Naive B cell (primary cell): ENCODE measurements at regions not wholly inside any gene's neighbourhood (a gene's known extent, or its start where the extent isn't known, plus 50 kb on each side); places are given as distances from the start of the nearest gene placed in this dataset.

Experiments used
- ATAC-seq, 2 donors: fragments of 150-1000 bp; cut with Tn5 transposase; 2 replicates each; pipeline ENCODE4 v1.10.0; 2021; ENCODE audit warnings: low read depth in 2 of 2, mild to moderate bottlenecking in 2 of 2, moderate library complexity in 2 of 2
- DNase-seq: peaks from one replicate; pipeline ENCODE4 v3.0.0; 2022
- H3K27ac Mint-ChIP-seq, 6 donors: one replicate each; pipeline ENCODE4 v1.8.0; 2020 to 2022; ENCODE audit warnings: mild to moderate bottlenecking in 6 of 6, mixed read lengths in 6 of 6, moderate library complexity in 5 of 6, inconsistent platforms in 2 of 6
- H3K27me3 Mint-ChIP-seq, 3 donors: one replicate each; pipeline ENCODE4 v1.8.0; 2021 to 2022; ENCODE audit warnings: mixed read lengths in 3 of 3, mild to moderate bottlenecking in 1 of 3
- H3K36me3 Mint-ChIP-seq, 2 donors: one replicate each; pipeline ENCODE4 v1.8.0; 2020 to 2022; ENCODE audit warnings: mixed read lengths in 2 of 2, inconsistent platforms in 1 of 2, mild to moderate bottlenecking in 1 of 2
- H3K4me1 Mint-ChIP-seq, 3 donors: one replicate each; pipeline ENCODE4 v1.8.0; 2020 to 2022; ENCODE audit warnings: mixed read lengths in 3 of 3, inconsistent platforms in 1 of 3, mild to moderate bottlenecking in 1 of 3, moderate library complexity in 1 of 3
- H3K4me3 Mint-ChIP-seq, 8 donors: one replicate each; pipeline ENCODE4 v1.8.0; 2020 to 2022; ENCODE audit warnings: mild to moderate bottlenecking in 8 of 8, mixed read lengths in 8 of 8, moderate library complexity in 8 of 8, inconsistent platforms in 2 of 8
- H3K9me3 Mint-ChIP-seq, 7 donors: one replicate each; pipeline ENCODE4 v1.8.0; 2020 to 2022; ENCODE audit warnings: mixed read lengths in 7 of 7, mild to moderate bottlenecking in 5 of 7, inconsistent platforms in 2 of 7, moderate library complexity in 1 of 7

GRCh38 chr7:37504801-37505200 lies 56.1 kb upstream of the ELMO1 start:
- H3K4me3 Mint-ChIP-seq = no peak overlapping the region
- no peaks in the 10 kb centered on the region for H3K9me3 Mint-ChIP-seq
- no peaks in the 10 kb centered on the region for H3K4me1 Mint-ChIP-seq
- H3K36me3 Mint-ChIP-seq = no peaks in the 10 kb centered on the region
- no peak for DNase-seq
- peaks cover 0 to 26% (median 9%) of the 10 kb centered on the region in 3 donors for H3K27me3 Mint-ChIP-seq
- H3K27ac Mint-ChIP-seq = no peak overlapping the region
- no peak for ATAC-seq

DNA sequence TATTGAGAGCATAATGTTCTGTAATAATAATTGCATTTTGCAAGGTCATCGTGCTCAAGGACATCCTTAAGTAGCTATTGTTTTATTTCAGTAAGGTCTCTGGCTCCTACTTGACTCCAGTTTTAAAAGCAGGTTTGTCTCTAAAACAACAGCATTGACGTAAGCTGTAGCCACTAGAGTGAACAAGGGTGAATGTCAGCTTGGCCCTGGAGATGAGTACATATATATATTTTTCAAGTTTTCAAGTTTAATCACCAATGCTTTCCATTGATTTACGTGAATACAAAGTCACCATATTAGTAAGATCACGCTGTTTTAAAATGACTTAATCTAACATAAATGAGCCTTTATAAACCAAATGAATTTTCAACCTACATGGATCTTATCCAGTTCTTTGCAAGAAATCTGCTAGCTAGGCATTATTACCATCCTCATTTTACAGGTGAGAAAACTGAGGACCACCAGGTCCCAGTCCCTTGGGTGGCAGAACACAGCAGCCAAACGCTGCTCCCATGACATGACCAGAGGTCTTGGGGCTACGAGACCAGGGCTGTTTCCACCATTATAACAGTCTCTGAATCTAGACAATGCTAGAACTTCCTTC lies 57.2 kb upstream of the ELMO1 start:
- DNase-seq (no peak), ATAC-seq (no peak)
- H3K27me3 Mint-ChIP-seq = peaks cover 0 to 26% (median 14%) of the 10 kb centered on the region in 3 donors
- H3K27ac Mint-ChIP-seq = no peak overlapping the region
- no peaks in the 10 kb centered on the region for H3K36me3 Mint-ChIP-seq
- H3K4me1 Mint-ChIP-seq = no peaks in the 10 kb centered on the region
- H3K4me3 Mint-ChIP-seq = no peak overlapping the region
- no peaks in the 10 kb centered on the region for H3K9me3 Mint-ChIP-seq

- Mint-ChIP-seq H3K4me1 (no peaks in the 10 kb centered on the region), H3K27me3 (peaks cover 0 to 26% (median 14%) of the 10 kb centered on the region in 3 donors), H3K4me3 (no peak overlapping the region), H3K9me3 (no peaks in the 10 kb centered on the region), H3K36me3 (no peaks in the 10 kb centered on the region), H3K27ac (no peak overlapping the region)
- ATAC-seq (no peak), DNase-seq (no peak)
Observed at GRCh38 chr7:37508118-37508517, 59.5 kb upstream of the ELMO1 start.

DNA sequence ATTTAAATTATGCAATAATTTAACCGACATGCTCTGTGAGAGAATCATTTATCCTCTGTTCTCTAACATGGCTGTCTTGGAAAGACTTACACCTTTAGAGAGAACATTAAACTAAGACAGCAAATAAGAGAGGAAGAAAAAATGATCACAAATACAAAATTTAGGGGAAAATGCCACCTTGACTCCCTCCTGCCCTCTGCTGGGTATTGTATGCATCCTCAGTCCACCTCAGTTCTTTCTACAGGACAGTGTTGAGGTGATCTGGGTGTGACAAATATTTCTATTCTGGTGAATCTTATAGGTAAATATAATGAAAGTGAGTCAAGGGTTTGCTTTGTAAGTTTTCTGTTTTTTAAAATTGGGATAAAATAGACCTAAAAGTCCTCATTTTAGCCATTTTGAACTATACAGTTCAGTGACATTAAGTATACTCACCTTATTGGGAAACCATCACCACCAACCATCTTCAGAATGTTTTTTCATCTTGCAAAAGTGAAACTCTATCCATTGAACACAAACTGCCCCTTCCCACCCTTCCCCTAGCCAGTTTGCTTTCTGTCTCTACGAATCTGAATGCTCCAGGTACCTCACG lies 61.5 kb upstream of the ELMO1 start:
- ATAC-seq (peak in 1 of 2 donors; percentile 39), DNase-seq (peak; percentile 7)
- H3K4me1 Mint-ChIP-seq = no peaks in the 10 kb centered on the region
- no peak overlapping the region for H3K27ac Mint-ChIP-seq
- H3K36me3 Mint-ChIP-seq = no peaks in the 10 kb centered on the region
- no peaks in the 10 kb centered on the region for H3K9me3 Mint-ChIP-seq
- H3K27me3 Mint-ChIP-seq = peaks cover 0 to 26% (median 14%) of the 10 kb centered on the region in 3 donors
- no peak overlapping the region for H3K4me3 Mint-ChIP-seq

DNA sequence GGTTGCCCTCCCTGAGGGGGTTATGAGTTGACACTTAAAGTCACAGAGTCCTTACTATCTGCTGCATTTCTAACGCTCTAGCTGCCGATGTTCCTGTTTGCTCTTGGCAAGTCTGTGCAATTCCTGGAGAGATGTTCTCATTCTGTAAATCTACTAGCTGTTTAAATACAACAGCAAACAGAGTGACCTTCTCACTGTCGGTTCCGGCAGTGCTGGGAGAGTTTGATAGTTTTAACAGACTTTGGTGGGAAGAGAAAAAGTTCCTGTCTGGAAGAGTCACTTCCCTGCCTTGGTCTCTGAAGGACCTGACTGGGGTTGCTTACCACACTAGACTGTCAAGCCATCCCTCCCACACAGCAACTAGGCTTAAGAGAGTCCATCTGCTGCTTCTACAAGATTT lies 63.3 kb upstream of the ELMO1 start:
- H3K9me3 Mint-ChIP-seq = no peaks in the 10 kb centered on the region
- H3K27ac Mint-ChIP-seq = no peak overlapping the region
- ATAC-seq (no peak), DNase-seq (no peak)
- H3K4me3 Mint-ChIP-seq = no peak overlapping the region
- peaks cover 6 to 32% (median 14%) of the 10 kb centered on the region in 3 donors for H3K27me3 Mint-ChIP-seq
- no peaks in the 10 kb centered on the region for H3K36me3 Mint-ChIP-seq
- no peaks in the 10 kb centered on the region for H3K4me1 Mint-ChIP-seq

DNA sequence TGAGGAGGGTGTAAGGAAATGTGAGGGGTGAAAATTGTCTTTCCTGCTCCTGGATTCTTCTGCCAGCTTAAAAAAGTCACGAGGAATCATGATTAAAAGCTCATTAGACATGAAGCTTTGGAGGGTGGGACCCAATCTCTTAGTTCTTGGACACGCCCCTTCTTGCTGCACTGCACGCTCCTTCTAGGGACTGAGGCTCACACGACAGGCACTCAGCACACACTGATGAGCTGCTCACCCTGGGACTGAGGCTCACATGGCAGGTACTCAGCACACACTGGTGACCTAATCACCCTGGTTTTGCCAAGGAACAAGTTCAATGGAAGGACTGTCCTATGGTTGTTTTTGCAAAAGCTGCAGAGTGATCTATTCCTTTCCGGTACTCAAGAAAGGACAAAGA lies 65.8 kb upstream of the ELMO1 start:
- H3K4me3 Mint-ChIP-seq = no peak overlapping the region

GRCh38 chr7:37516664-37517063 lies 68.0 kb upstream of the ELMO1 start:
- no peak for DNase-seq
- Mint-ChIP-seq H3K9me3 (no peaks in the 10 kb centered on the region), H3K27ac (no peak overlapping the region), H3K27me3 (peaks cover 0 to 17% (median 6%) of the 10 kb centered on the region in 3 donors), H3K36me3 (no peaks in the 10 kb centered on the region), H3K4me1 (no peaks in the 10 kb centered on the region), H3K4me3 (no peak overlapping the region)
- no peak for ATAC-seq

More for the DNA sequence above, 65.8 kb upstream of the ELMO1 start:
- DNase-seq = no peak
- H3K27ac Mint-ChIP-seq = no peak overlapping the region
- no peak for ATAC-seq
- no peaks in the 10 kb centered on the region for H3K9me3 Mint-ChIP-seq
- no peaks in the 10 kb centered on the region for H3K4me1 Mint-ChIP-seq
- peaks cover 5 to 9% (median 6%) of the 10 kb centered on the region in 3 donors for H3K27me3 Mint-ChIP-seq
- H3K36me3 Mint-ChIP-seq = no peaks in the 10 kb centered on the region

DNA sequence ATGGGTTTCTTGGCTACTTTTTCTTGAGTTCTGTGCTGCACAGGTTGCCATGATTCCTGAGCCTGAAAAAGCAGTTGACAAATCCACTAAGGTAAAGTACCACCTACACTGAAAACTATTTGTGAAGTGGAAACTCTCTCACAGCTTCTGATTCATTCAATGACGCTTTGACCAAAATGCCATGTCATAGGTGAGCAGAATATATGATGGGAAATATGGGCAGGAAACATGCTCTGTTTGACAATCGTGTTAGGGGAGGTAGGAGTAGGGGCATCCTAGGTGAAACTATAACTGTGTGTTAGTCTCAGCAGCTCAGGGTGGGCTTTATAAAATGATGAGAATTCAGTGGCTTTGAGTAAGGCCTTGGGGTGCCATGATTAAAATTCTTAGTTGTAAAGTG lies 69.6 kb upstream of the ELMO1 start:
- H3K4me1 Mint-ChIP-seq = no peaks in the 10 kb centered on the region
- no peaks in the 10 kb centered on the region for H3K9me3 Mint-ChIP-seq
- ATAC-seq = no peak
- no peak overlapping the region for H3K4me3 Mint-ChIP-seq
- no peak for DNase-seq
- no peak overlapping the region for H3K27ac Mint-ChIP-seq
- no peaks in the 10 kb centered on the region for H3K36me3 Mint-ChIP-seq
- peaks cover under 1 to 17% (median 6%) of the 10 kb centered on the region in 3 donors for H3K27me3 Mint-ChIP-seq

- no peaks in the 10 kb centered on the region for H3K9me3 Mint-ChIP-seq
Observed at GRCh38 chr7:37524056-37524455, 75.4 kb upstream of the ELMO1 start.

GRCh38 chr7:37524797-37525196 lies 76.1 kb upstream of the ELMO1 start:
- H3K36me3 Mint-ChIP-seq = no peaks in the 10 kb centered on the region
- no peak for DNase-seq
- H3K9me3 Mint-ChIP-seq = no peaks in the 10 kb centered on the region
- no peak overlapping the region for H3K27ac Mint-ChIP-seq
- no peak overlapping the region for H3K4me3 Mint-ChIP-seq
- peaks cover 4 to 15% (median 13%) of the 10 kb centered on the region in 3 donors for H3K27me3 Mint-ChIP-seq
- H3K4me1 Mint-ChIP-seq = no peaks in the 10 kb centered on the region
- ATAC-seq = no peak

More at GRCh38 chr7:37524056-37524455, 75.4 kb upstream of the ELMO1 start:
- Mint-ChIP-seq H3K27me3 (peaks cover 4 to 17% (median 15%) of the 10 kb centered on the region in 3 donors), H3K27ac (peak overlapping the region in 1 of 6 donors; percentile 71), H3K4me1 (no peaks in the 10 kb centered on the region), H3K4me3 (no peak overlapping the region), H3K36me3 (no peaks in the 10 kb centered on the region)
- DNase-seq (no peak), ATAC-seq (no peak)

GRCh38 chr7:37526623-37527022 lies 78.0 kb upstream of the ELMO1 start:
- no peak for DNase-seq
- H3K27ac Mint-ChIP-seq = no peak overlapping the region
- no peaks in the 10 kb centered on the region for H3K9me3 Mint-ChIP-seq
- no peak for ATAC-seq
- H3K27me3 Mint-ChIP-seq = peaks cover 9 to 15% (median 9%) of the 10 kb centered on the region in 3 donors
- no peaks in the 10 kb centered on the region for H3K36me3 Mint-ChIP-seq
- H3K4me1 Mint-ChIP-seq = no peaks in the 10 kb centered on the region
- no peak overlapping the region for H3K4me3 Mint-ChIP-seq

GRCh38 chr7:37527109-37527508 lies 78.4 kb upstream of the ELMO1 start:
- H3K4me1 Mint-ChIP-seq = no peaks in the 10 kb centered on the region
- no peaks in the 10 kb centered on the region for H3K9me3 Mint-ChIP-seq
- peaks cover 9 to 18% (median 14%) of the 10 kb centered on the region in 3 donors for H3K27me3 Mint-ChIP-seq
- no peak overlapping the region for H3K4me3 Mint-ChIP-seq
- peak overlapping the region in 1 of 6 donors; percentile 29 for H3K27ac Mint-ChIP-seq
- ATAC-seq (no peak), DNase-seq (no peak)
- no peaks in the 10 kb centered on the region for H3K36me3 Mint-ChIP-seq

DNA sequence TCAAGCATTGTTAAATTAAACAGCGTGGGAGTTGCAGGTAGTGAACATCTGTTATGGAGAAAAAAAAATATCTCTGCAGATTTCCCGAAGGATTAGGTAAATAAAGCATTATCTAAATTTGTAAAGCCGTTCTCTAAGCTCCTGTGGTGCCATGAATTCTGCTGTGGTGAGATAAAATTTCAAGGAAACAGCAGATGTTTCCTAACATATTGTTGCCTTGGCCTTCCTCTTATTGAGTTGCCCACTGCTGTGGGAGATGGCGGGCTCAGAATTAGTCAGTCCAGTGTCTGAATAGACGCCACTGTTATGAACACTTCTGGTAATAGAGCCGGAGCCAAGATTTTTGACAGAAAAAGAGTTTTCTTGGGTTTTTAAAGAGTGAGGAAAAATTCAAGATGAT lies 82.6 kb upstream of the ELMO1 start:
- no peak for DNase-seq
- peaks cover 0 to 19% (median 13%) of the 10 kb centered on the region in 3 donors for H3K27me3 Mint-ChIP-seq
- ATAC-seq = no peak
- H3K4me3 Mint-ChIP-seq = no peak overlapping the region
- H3K27ac Mint-ChIP-seq = peak overlapping the region in 1 of 6 donors; percentile 34
- no peaks in the 10 kb centered on the region for H3K4me1 Mint-ChIP-seq
- peaks cover 0 to 11% (median 4%) of the 10 kb centered on the region in 7 donors for H3K9me3 Mint-ChIP-seq
- H3K36me3 Mint-ChIP-seq = no peaks in the 10 kb centered on the region

- Mint-ChIP-seq H3K4me3 (no peak overlapping the region), H3K9me3 (peaks cover 0 to 11% (median 4%) of the 10 kb centered on the region in 7 donors), H3K27ac (no peak overlapping the region), H3K36me3 (no peaks in the 10 kb centered on the region), H3K27me3 (peaks cover 0 to 19% (median 12%) of the 10 kb centered on the region in 3 donors), H3K4me1 (no peaks in the 10 kb centered on the region)
- DNase-seq (no peak), ATAC-seq (no peak)
Observed at GRCh38 chr7:37532636-37533035, 84.0 kb upstream of the ELMO1 start.
